Thyroid gland (tissue), 4 donors: ENCODE measurements at regions not wholly inside any gene's neighbourhood (a gene's known extent, or its start where the extent isn't known, plus 50 kb on each side); places are given as distances from the start of the nearest gene placed in this dataset.

Source experiments
- DNase-seq, 2 donors: peaks; one replicate each; pipeline ENCODE4 v3.0.0-alpha.2; 2019
- H3K27ac ChIP-seq, 3 donors: fragments of 200-600 bp; sonication (generic); 1 replicate in 2 of 3; 2 replicates in 1 of 3; pipeline ENCODE4 v1.5.1; 2016 to 2019; ENCODE audit warnings: mild to moderate bottlenecking in 1 of 3, moderate library complexity in 1 of 3
- H3K27me3 ChIP-seq: fragments of 200-600 bp; sonication (generic); one replicate; pipeline ENCODE4 v1.5.1; 2019
- H3K36me3 ChIP-seq, 2 donors: fragments of 200-600 bp; sonication (generic); one replicate each; pipeline ENCODE4 v1.5.1; 2016 to 2019
- H3K4me1 ChIP-seq, 2 donors: fragments of 200-600 bp; sonication (generic); one replicate each; pipeline ENCODE4 v1.5.1; 2017 to 2019
- H3K4me3 ChIP-seq, 3 donors: fragments of 200-600 bp; sonication (generic); replicated peaks in 1 of 3; 1 replicate in 2 of 3; 2 replicates in 1 of 3; pipeline ENCODE4 v1.5.1; 2016; ENCODE audit warnings: mild to moderate bottlenecking in 1 of 3
- H3K9me3 ChIP-seq: fragments of 200-600 bp; sonication (generic); one replicate; pipeline ENCODE4 v1.5.1; 2017
- CTCF ChIP-seq, 6 experiments: fragments of 200-600 bp in 3 of 6; fragments of 450-650 bp in 3 of 6; sonication (generic) in 3 of 6; IDR thresholded peaks; one replicate each; pipeline ENCODE4 v1.5.1; 2016 to 2019; ENCODE audit warnings: antibody characterized with exemption in 6 of 6, mild to moderate bottlenecking in 2 of 6, inconsistent platforms in 1 of 6, moderate library complexity in 1 of 6
- POLR2A ChIP-seq, 2 donors: fragments of 450-650 bp; IDR thresholded peaks; one replicate each; pipeline ENCODE4 v1.6.1; 2017; ENCODE audit warnings: antibody characterized with exemption in 2 of 2, mild to moderate bottlenecking in 2 of 2, moderate library complexity in 1 of 2
- WGBS, 2 donors: methylation state at CpG; one replicate each; pipeline ENCODE4 v1.1.5; 2017; 5-methylcytosine and 5-hydroxymethylcytosine counted together
- intact Hi-C: fragments of 100-400 bp; cut with DNase I; formaldehyde crosslinking; loops from one replicate; pipeline ENCODE4 v1.15.1; 2023

GRCh38 chr14:101216366-101217079 lies 313.0 kb upstream of the RTL1 start:
- no peaks in the 10 kb centered on the region for H3K27me3 ChIP-seq
- no peaks in the 10 kb centered on the region for H3K36me3 ChIP-seq
- TF ChIP-seq POLR2A (IDR thresholded peaks at IDR 0.05) (no peak), CTCF (IDR thresholded peaks at IDR 0.05) (no peak)
- no peak overlapping the region for H3K27ac ChIP-seq
- WGBS, 2 donors, result 71 to 73% methylated on average over 9 of the region's 9 CpGs
- no peak overlapping the region for H3K4me3 ChIP-seq
- DNase-seq, result no peak
- intact Hi-C loops, result no loop called here
- no peaks in the 10 kb centered on the region for H3K9me3 ChIP-seq
- H3K4me1 ChIP-seq, result no peaks in the 10 kb centered on the region

- Histone ChIP-seq H3K36me3 (no peaks in the 10 kb centered on the region), H3K9me3 (no peaks in the 10 kb centered on the region), H3K27me3 (no peaks in the 10 kb centered on the region), H3K4me1 (no peaks in the 10 kb centered on the region), H3K27ac (no peak overlapping the region), H3K4me3 (no peak overlapping the region)
- no peak for DNase-seq
- no peak for TF ChIP-seq POLR2A (IDR thresholded peaks at IDR 0.05)
- TF ChIP-seq CTCF (IDR thresholded peaks at IDR 0.05), result no peak
- 75 to 76% methylated on average over 6 of the region's 6 CpGs for WGBS, 2 donors
- intact Hi-C loops, result no loop called here
These were observed 313.6 kb upstream of the RTL1 start for GRCh38 chr14:101217080-101217463.

GRCh38 chr14:101217616-101218371 lies 314.3 kb upstream of the RTL1 start:
- no peaks in the 10 kb centered on the region for H3K36me3 ChIP-seq
- no peaks in the 10 kb centered on the region for H3K4me1 ChIP-seq
- no peak overlapping the region for H3K27ac ChIP-seq
- no peaks in the 10 kb centered on the region for H3K27me3 ChIP-seq
- no peaks in the 10 kb centered on the region for H3K9me3 ChIP-seq
- DNase-seq, result no peak
- WGBS, 2 donors, result 91 to 92% methylated on average over 14 of the region's 14 CpGs
- no peak overlapping the region for H3K4me3 ChIP-seq
- intact Hi-C loops, result no loop called here
- no peak for TF ChIP-seq CTCF (IDR thresholded peaks at IDR 0.05)

- intact Hi-C loops, result no loop called here
- Histone ChIP-seq H3K9me3 (no peaks in the 10 kb centered on the region), H3K27ac (no peak overlapping the region), H3K4me1 (no peaks in the 10 kb centered on the region), H3K36me3 (no peaks in the 10 kb centered on the region), H3K4me3 (no peak overlapping the region), H3K27me3 (no peaks in the 10 kb centered on the region)
- no peak for TF ChIP-seq CTCF (IDR thresholded peaks at IDR 0.05)
- no peak for TF ChIP-seq POLR2A (IDR thresholded peaks at IDR 0.05)
- WGBS, 2 donors, result 85 to 90% methylated on average over 10 to 12 of the region's 12 CpGs
- no peak for DNase-seq
These were observed 316.6 kb upstream of the RTL1 start for GRCh38 chr14:101219896-101220703.
